MM.1S (cell line): ENCODE measurements at regions not wholly inside any gene's neighbourhood (a gene's known extent, or its start where the extent isn't known, plus 50 kb on each side); places are given as distances from the start of the nearest gene placed in this dataset.

ENCODE experiments used
- CTCF ChIP-seq: fragments of 300-600 bp; sonication (generic); IDR thresholded peaks from 2 replicates; pipeline ENCODE4 v1.5.1; 2016; ENCODE audit warnings: antibody characterized with exemption, low read length, mixed read lengths
- EZH2 ChIP-seq: fragments of 300-600 bp; sonication (generic); optimal IDR thresholded peaks from 2 replicates; pipeline ENCODE3; 2017; ENCODE audit warnings: low read depth, mild to moderate bottlenecking, antibody characterized with exemption, low read length, mixed read lengths

GRCh38 chr12:131461096-131461495 lies 249.8 kb upstream of the SFSWAP start:
- TF ChIP-seq CTCF: no peak
- TF ChIP-seq EZH2: no peak
